Spleen (tissue), 11 donors: ENCODE measurements at regions not wholly inside any gene's neighbourhood (a gene's known extent, or its start where the extent isn't known, plus 50 kb on each side); places are given as distances from the start of the nearest gene placed in this dataset.

Experiments
- DNase-seq: peaks from one replicate; pipeline ENCODE4 v3.0.0-alpha.2; 2020
- H3K27ac ChIP-seq, 8 donors: fragments of 200-600 bp; sonication (generic) in 7 of 8; 1 replicate in 4 of 8; 2 replicates in 4 of 8; pipeline versions ENCODE4 v1.5.0 to v1.8.0; 2016 to 2021; ENCODE audit warnings: inconsistent platforms in 4 of 8, mild to moderate bottlenecking in 4 of 8, moderate library complexity in 1 of 8
- H3K27me3 ChIP-seq, 7 donors: fragments of 200-600 bp; sonication (generic) in 6 of 7; replicated peaks in 1 of 7; 1 replicate in 4 of 7; 2 replicates in 3 of 7; pipeline versions ENCODE4 v1.5.0 to v1.8.0; 2016 to 2021; ENCODE audit warnings: inconsistent platforms in 3 of 7, mild to moderate bottlenecking in 1 of 7
- H3K36me3 ChIP-seq, 6 donors: fragments of 200-600 bp; sonication (generic) in 5 of 6; 1 replicate in 4 of 6; 2 replicates in 2 of 6; pipeline versions ENCODE4 v1.5.0 to v1.8.0; 2016 to 2021; ENCODE audit warnings: inconsistent platforms in 2 of 6
- H3K4me1 ChIP-seq, 6 donors: fragments of 200-600 bp; sonication (generic) in 5 of 6; 1 replicate in 3 of 6; 2 replicates in 3 of 6; pipeline versions ENCODE4 v1.5.0 to v1.8.0; 2016 to 2021; ENCODE audit warnings: inconsistent platforms in 3 of 6
- H3K4me3 ChIP-seq, 8 donors: fragments of 200-600 bp; sonication (generic) in 7 of 8; 1 replicate in 4 of 8; 2 replicates in 4 of 8; pipeline versions ENCODE4 v1.5.0 to v1.8.0; 2016 to 2021; ENCODE audit warnings: inconsistent platforms in 4 of 8, mild to moderate bottlenecking in 4 of 8, moderate library complexity in 2 of 8
- H3K9me3 ChIP-seq, 8 donors: fragments of 200-600 bp; sonication (generic) in 7 of 8; 1 replicate in 4 of 8; 2 replicates in 4 of 8; pipeline versions ENCODE4 v1.5.0 to v1.8.0; 2016 to 2021; ENCODE audit warnings: inconsistent platforms in 4 of 8
- CTCF ChIP-seq, 11 experiments: fragments of 200-600 bp in 7 of 11; fragments of 450-650 bp in 4 of 11; sonication (generic) in 4 of 11; IDR thresholded peaks in 8 of 11; conservative IDR thresholded peaks in 3 of 11; 1 replicate in 7 of 11; 2 replicates in 4 of 11; pipeline versions ENCODE4 v1.4.0 to v1.8.0; 2016 to 2021; ENCODE audit warnings: antibody characterized with exemption in 11 of 11, inconsistent platforms in 4 of 11, mild to moderate bottlenecking in 1 of 11
- POLR2A ChIP-seq, 3 donors: fragments of 450-650 bp; IDR thresholded peaks; one replicate each; pipeline ENCODE4 v1.5.1; 2017; ENCODE audit warnings: antibody characterized with exemption in 3 of 3, mild to moderate bottlenecking in 1 of 3
- POLR2AphosphoS5 ChIP-seq, 3 donors: sonication (generic); formaldehyde crosslinking; IDR thresholded peaks; one replicate each; pipeline ENCODE4 v1.5.1; 2017; ENCODE audit warnings: antibody characterized with exemption in 3 of 3
- WGBS, 5 donors: extraction: QIAGEN DNeasy Blood & Tissue Kit in 3 of 5; methylation state at CpG; one replicate each; pipeline versions ENCODE4 v1.1.5 to v1.1.7; 2013 to 2018; 5-methylcytosine and 5-hydroxymethylcytosine counted together
- intact Hi-C: fragments of 100-400 bp; cut with DNase I; formaldehyde crosslinking; loops from one replicate; pipeline ENCODE4 v1.15.0; 2023; ENCODE audit warnings: low total_unique reads
- donor health status: healthy with polysubstance abuse.
- donor health status: DM: no; HTN: no; CAD: no; lungs with moderate emphysema.
- donor health status: DM: no; HTN: no; CAD: no.
- donor health status: Bipolar disorder and iron deficiency.
- donor health status: healthy.
- donor health status: DM: no; HTN: no; CAD: no.
- donor health status: DM: yes; HTN: yes; CAD: no.

- WGBS, 5 donors = 69 to 77% (median 75%) methylated on average over 6 of the region's 6 CpGs
- no peak overlapping the region for H3K27ac ChIP-seq
- TF ChIP-seq POLR2A (IDR thresholded peaks at IDR 0.05) (no peak), POLR2AphosphoS5 (IDR thresholded peaks at IDR 0.05) (no peak), CTCF (IDR thresholded peaks at IDR 0.05 in 8 of 11, conservative IDR thresholded peaks at IDR 0.05 in 3 of 11) (no peak)
- no peaks in the 10 kb centered on the region for H3K9me3 ChIP-seq
- H3K27me3 ChIP-seq = peaks cover 0 to 14% (median under 1%) of the 10 kb centered on the region in 7 donors
- no peak overlapping the region for H3K4me3 ChIP-seq
- intact Hi-C loops = no loop called here
- no peaks in the 10 kb centered on the region for H3K36me3 ChIP-seq
- H3K4me1 ChIP-seq = no peaks in the 10 kb centered on the region
- DNase-seq = peak; percentile 40
Observed at GRCh38 chr20:48463916-48464315, 363.9 kb downstream of the PREX1 start.

GRCh38 chr20:48463096-48463720 is 364.6 kb downstream of the PREX1 start:
- TF ChIP-seq POLR2AphosphoS5 (IDR thresholded peaks at IDR 0.05) = no peak
- no peak for TF ChIP-seq CTCF (IDR thresholded peaks at IDR 0.05 in 8 of 11, conservative IDR thresholded peaks at IDR 0.05 in 3 of 11)
- TF ChIP-seq POLR2A (IDR thresholded peaks at IDR 0.05) = no peak
- intact Hi-C loops = no loop called here
- 80 to 87% (median 81%) methylated on average over 9 to 11 of the region's 11 CpGs for WGBS, 5 donors
- peak; percentile 31 for DNase-seq
- Histone ChIP-seq H3K27me3 (peaks cover 0 to 21% (median 6%) of the 10 kb centered on the region in 7 donors), H3K4me1 (no peaks in the 10 kb centered on the region), H3K36me3 (no peaks in the 10 kb centered on the region), H3K9me3 (no peaks in the 10 kb centered on the region), H3K27ac (no peak overlapping the region), H3K4me3 (no peak overlapping the region)

- peaks cover 0 to 25% (median 6%) of the 10 kb centered on the region in 7 donors for H3K27me3 ChIP-seq
- TF ChIP-seq POLR2A (IDR thresholded peaks at IDR 0.05) (no peak), CTCF (IDR thresholded peaks at IDR 0.05 in 8 of 11, conservative IDR thresholded peaks at IDR 0.05 in 3 of 11) (no peak), POLR2AphosphoS5 (IDR thresholded peaks at IDR 0.05) (no peak)
- WGBS, 5 donors = 90 to 96% (median 91%) methylated on average over 3 of the region's 3 CpGs
- no peak overlapping the region for H3K4me3 ChIP-seq
- no peak for DNase-seq
- intact Hi-C loops = no loop called here
- no peak overlapping the region for H3K27ac ChIP-seq
- H3K4me1 ChIP-seq = no peaks in the 10 kb centered on the region
- H3K9me3 ChIP-seq = no peaks in the 10 kb centered on the region
- no peaks in the 10 kb centered on the region for H3K36me3 ChIP-seq
Observed at GRCh38 chr20:48461735-48462119, 366.1 kb downstream of the PREX1 start.

GRCh38 chr20:48461091-48461734 is 366.6 kb downstream of the PREX1 start:
- Histone ChIP-seq H3K36me3 (no peaks in the 10 kb centered on the region), H3K27ac (no peak overlapping the region), H3K4me1 (no peaks in the 10 kb centered on the region), H3K4me3 (no peak overlapping the region), H3K9me3 (no peaks in the 10 kb centered on the region), H3K27me3 (peaks cover 0 to 29% (median 6%) of the 10 kb centered on the region in 7 donors)
- WGBS, 5 donors = 43 to 50% (median 46%) methylated on average over 12 of the region's 12 CpGs
- DNase-seq = no peak
- intact Hi-C loops = no loop called here
- TF ChIP-seq CTCF (IDR thresholded peaks at IDR 0.05 in 8 of 11, conservative IDR thresholded peaks at IDR 0.05 in 3 of 11) = no peak
- no peak for TF ChIP-seq POLR2AphosphoS5 (IDR thresholded peaks at IDR 0.05)
- no peak for TF ChIP-seq POLR2A (IDR thresholded peaks at IDR 0.05)
